ENCODE measurements at regions not wholly inside any gene's neighbourhood (a gene's known extent, or its start where the extent isn't known, plus 50 kb on each side); places are given as distances from the start of the nearest gene placed in this dataset.

DNA sequence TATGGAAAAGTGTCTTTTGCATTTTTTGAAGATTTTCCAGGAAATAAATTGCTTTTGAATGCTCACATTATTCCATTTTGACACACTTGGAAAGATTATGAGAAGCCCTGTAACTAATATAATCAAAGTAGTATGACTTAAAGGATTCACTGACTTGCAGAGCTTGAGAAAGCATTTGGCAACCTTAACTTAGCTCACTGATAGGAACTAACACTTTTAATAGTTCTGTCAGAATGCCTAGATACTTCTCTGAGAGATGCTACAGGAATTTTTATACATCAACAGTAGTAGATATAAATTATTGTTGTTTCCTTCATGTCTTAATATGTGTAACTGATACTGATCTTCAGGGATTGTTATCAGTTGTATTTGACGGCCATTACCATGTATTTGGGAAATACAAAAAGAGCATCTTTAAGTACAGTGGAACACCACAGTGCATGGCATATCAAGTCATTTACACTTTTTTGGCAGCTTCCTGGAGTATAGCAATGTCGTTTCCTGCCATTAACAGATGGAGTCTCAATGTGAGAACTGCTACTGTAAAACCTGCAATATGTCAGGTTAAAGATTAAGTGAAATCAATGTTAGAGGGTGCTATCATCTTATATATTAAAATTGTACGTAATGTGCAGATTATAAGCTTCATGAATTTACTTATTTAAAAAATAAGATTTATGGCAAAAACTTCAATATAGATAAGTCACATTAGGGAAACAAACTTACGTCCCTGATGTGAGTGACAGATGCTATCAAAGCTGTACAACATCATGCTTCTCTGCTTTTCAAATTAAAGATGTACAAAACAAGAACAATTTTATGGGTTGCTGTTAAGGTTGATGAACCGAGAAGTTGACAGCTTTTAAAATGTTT, 1159.8 kb upstream of the MIR17HG start:
- H3K79me2 ChIP-seq (ENCODE audit: low read length): no peaks in the 10 kb centered on the region
- H3K27me3 ChIP-seq (ENCODE audit: low read length): no peaks in the 10 kb centered on the region
- no peak overlapping the region for H2AFZ ChIP-seq (ENCODE audit: low read length)
- H3K36me3 ChIP-seq (ENCODE audit: low read depth, low read length): no peaks in the 10 kb centered on the region
- TF ChIP-seq CTCF (conservative IDR thresholded peaks at IDR 0.05; ENCODE audit: low read depth, low read length) (no peak), EZH2 (IDR thresholded peaks at IDR 0.05; ENCODE audit: low read length, unreplicated experiment) (no peak), EZH2phosphoT487 (IDR thresholded peaks at IDR 0.05; ENCODE audit: borderline replicate concordance, low read length) (no peak)
- no TSS peak for BruUV-seq (replicated peaks)
- no peak overlapping the region for H3K9ac ChIP-seq (ENCODE audit: low read length)
- no peaks in the 10 kb centered on the region for H3K9me3 ChIP-seq (ENCODE audit: low read length)
- intact Hi-C loops (cut with micrococcal nuclease): no loop called here
- no peak overlapping the region for H3K4me2 ChIP-seq (ENCODE audit: low read length)
- no peaks in the 10 kb centered on the region for H4K20me1 ChIP-seq (ENCODE audit: low read length)
- ATAC-seq: no peak
- H3K4me3 ChIP-seq (ENCODE audit: low read length): no peak overlapping the region
- no peaks in the 10 kb centered on the region for H3K4me1 ChIP-seq (ENCODE audit: insufficient read depth, low read length)
- no peak overlapping the region for H3K27ac ChIP-seq (ENCODE audit: low read length)
- CTCF ChIA-PET: no interaction called here
- POLR2A ChIA-PET (ENCODE audit: unreplicated experiment): no interaction called here
- no peaks in the 10 kb centered on the region for H3K9me2 ChIP-seq (replicated peaks; ENCODE audit: low read length)
- H3F3A ChIP-seq (ENCODE audit: low read length, unreplicated experiment): no peaks in the 10 kb centered on the region
- no peak for DNase-seq

- Histone ChIP-seq H3K36me3 (ENCODE audit: low read depth, low read length) (no peaks in the 10 kb centered on the region), H3K27me3 (ENCODE audit: low read length) (no peaks in the 10 kb centered on the region), H3K4me2 (ENCODE audit: low read length) (no peak overlapping the region), H3K79me2 (ENCODE audit: low read length) (no peaks in the 10 kb centered on the region), H3K4me3 (ENCODE audit: low read length) (no peak overlapping the region), H3K9me2 (replicated peaks; ENCODE audit: low read length) (no peaks in the 10 kb centered on the region), H3F3A (ENCODE audit: low read length, unreplicated experiment) (no peaks in the 10 kb centered on the region), H3K9me3 (ENCODE audit: low read length) (no peaks in the 10 kb centered on the region), H4K20me1 (ENCODE audit: low read length) (no peaks in the 10 kb centered on the region), H2AFZ (ENCODE audit: low read length) (no peak overlapping the region), H3K27ac (ENCODE audit: low read length) (no peak overlapping the region), H3K9ac (ENCODE audit: low read length) (no peak overlapping the region), H3K4me1 (ENCODE audit: insufficient read depth, low read length) (no peaks in the 10 kb centered on the region)
- no TSS peak for BruUV-seq (replicated peaks)
- POLR2A ChIA-PET (ENCODE audit: unreplicated experiment): no interaction called here
- intact Hi-C loops (cut with micrococcal nuclease): no loop called here
- DNase-seq: no peak
- ATAC-seq: no peak
- CTCF ChIA-PET: no interaction called here
- no peak for TF ChIP-seq EZH2 (IDR thresholded peaks at IDR 0.05; ENCODE audit: low read length, unreplicated experiment)
- TF ChIP-seq EZH2phosphoT487 (IDR thresholded peaks at IDR 0.05; ENCODE audit: borderline replicate concordance, low read length): no peak
- TF ChIP-seq CTCF (conservative IDR thresholded peaks at IDR 0.05; ENCODE audit: low read depth, low read length): no peak
Observed at GRCh38 chr13:90188351-90188636, 1159.2 kb upstream of the MIR17HG start.

DNA sequence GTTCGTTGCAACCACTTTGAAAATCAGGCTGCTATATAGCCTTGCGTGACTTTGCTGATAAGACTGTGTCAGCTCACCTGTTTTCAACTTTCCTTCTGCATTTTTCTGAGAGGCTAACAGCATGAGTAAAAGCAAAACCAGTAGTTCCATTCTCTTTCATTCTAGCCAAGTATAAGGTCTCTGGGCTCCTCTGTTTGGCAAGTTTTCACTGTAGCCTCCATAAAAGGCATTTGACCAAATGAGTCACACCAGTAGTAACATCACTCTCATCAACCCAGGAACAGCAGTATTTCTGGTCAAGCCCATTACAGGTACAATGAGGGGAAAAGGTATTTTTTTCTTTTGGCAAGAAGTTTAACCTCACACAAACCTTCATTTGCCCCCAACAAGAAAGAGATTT, 1149.8 kb upstream of the MIR17HG start:
- no peaks in the 10 kb centered on the region for H3K27me3 ChIP-seq (ENCODE audit: low read length)
- no peak overlapping the region for H3K9ac ChIP-seq (ENCODE audit: low read length)
- ATAC-seq: peak; percentile 67; the same call in 1 of the 2 replicates
- no peaks in the 10 kb centered on the region for H3K9me2 ChIP-seq (replicated peaks; ENCODE audit: low read length)
- no peaks in the 10 kb centered on the region for H3K4me1 ChIP-seq (ENCODE audit: insufficient read depth, low read length)
- H3K9me3 ChIP-seq (ENCODE audit: low read length): no peaks in the 10 kb centered on the region
- CTCF ChIA-PET: no interaction called here
- no TSS peak for BruUV-seq (replicated peaks)
- POLR2A ChIA-PET (ENCODE audit: unreplicated experiment): no interaction called here
- no peak overlapping the region for H3K4me3 ChIP-seq (ENCODE audit: low read length)
- H3K36me3 ChIP-seq (ENCODE audit: low read depth, low read length): no peaks in the 10 kb centered on the region
- no peak for TF ChIP-seq EZH2phosphoT487 (IDR thresholded peaks at IDR 0.05; ENCODE audit: borderline replicate concordance, low read length)
- TF ChIP-seq EZH2 (IDR thresholded peaks at IDR 0.05; ENCODE audit: low read length, unreplicated experiment): no peak
- no peak for TF ChIP-seq CTCF (conservative IDR thresholded peaks at IDR 0.05; ENCODE audit: low read depth, low read length)
- H3K4me2 ChIP-seq (ENCODE audit: low read length): no peak overlapping the region
- H2AFZ ChIP-seq (ENCODE audit: low read length): no peak overlapping the region
- intact Hi-C loops (cut with micrococcal nuclease): no loop called here
- H3K27ac ChIP-seq (ENCODE audit: low read length): no peak overlapping the region
- H4K20me1 ChIP-seq (ENCODE audit: low read length): no peaks in the 10 kb centered on the region
- no peaks in the 10 kb centered on the region for H3F3A ChIP-seq (ENCODE audit: low read length, unreplicated experiment)
- DNase-seq: peak; percentile 55
- H3K79me2 ChIP-seq (ENCODE audit: low read length): no peaks in the 10 kb centered on the region
